Gastrocnemius medialis (tissue), 4 donors: ENCODE measurements at regions not wholly inside any gene's neighbourhood (a gene's known extent, or its start where the extent isn't known, plus 50 kb on each side); places are given as distances from the start of the nearest gene placed in this dataset.

Source experiments
- ATAC-seq, 2 donors: fragments of 150-250 bp; one replicate each; pipeline ENCODE4 v1.9.1; 2016
- DNase-seq, 2 donors: peaks; one replicate each; pipeline ENCODE4 v3.0.0-alpha.2; 2019
- H3K27ac ChIP-seq, 4 donors: fragments of 200-600 bp; sonication (generic); 1 replicate in 1 of 4; 2 replicates in 3 of 4; pipeline ENCODE4 v1.5.1; 2016 to 2018; ENCODE audit warnings: mild to moderate bottlenecking in 2 of 4, moderate library complexity in 1 of 4
- H3K27me3 ChIP-seq, 3 donors: fragments of 200-600 bp; sonication (generic) in 2 of 3; 1 replicate in 1 of 3; 2 replicates in 2 of 3; pipeline versions ENCODE4 v1.5.1 to v1.6.0; 2016 to 2019; ENCODE audit warnings: mild to moderate bottlenecking in 1 of 3, moderate library complexity in 1 of 3
- H3K36me3 ChIP-seq, 2 donors: fragments of 200-600 bp; sonication (generic) in 1 of 2; one replicate each; pipeline ENCODE4 v1.5.1; 2017 to 2018
- H3K4me1 ChIP-seq, 2 donors: fragments of 200-600 bp; sonication (generic) in 1 of 2; one replicate each; pipeline ENCODE4 v1.5.1; 2016 to 2017; ENCODE audit warnings: mild to moderate bottlenecking in 2 of 2
- H3K4me3 ChIP-seq, 4 donors: fragments of 200-600 bp; sonication (generic) in 3 of 4; 1 replicate in 1 of 4; 2 replicates in 3 of 4; pipeline ENCODE4 v1.5.1; 2016 to 2019; ENCODE audit warnings: mild to moderate bottlenecking in 2 of 4
- H3K9me3 ChIP-seq, 3 donors: fragments of 200-600 bp; sonication (generic) in 2 of 3; 1 replicate in 1 of 3; 2 replicates in 2 of 3; pipeline ENCODE4 v1.5.1; 2016 to 2019
- POLR2A ChIP-seq, 2 donors: fragments of 450-650 bp; IDR thresholded peaks; one replicate each; pipeline ENCODE4 v1.6.1; 2017; ENCODE audit warnings: antibody characterized with exemption in 2 of 2, mild to moderate bottlenecking in 2 of 2, moderate library complexity in 2 of 2
- in situ Hi-C, 4 donors: fragments of 200-750 bp; cut with MboI; loops; one replicate each; pipeline versions ENCODE4 v1.15.0 to v1.8.0; 2017; ENCODE audit warnings: low sequenced_read_pairs in 4 of 4
- intact Hi-C: fragments of 100-400 bp; cut with DNase I; formaldehyde crosslinking; loops from one replicate; pipeline ENCODE4 v1.15.1; 2023; ENCODE audit warnings: low total_unique reads
- TF ChIP-seq, protein P1 (sequence below), 5 experiments: fragments of 450-650 bp in 3 of 5; fragments of 200-600 bp in 2 of 5; sonication (generic) in 2 of 5; IDR thresholded peaks in 4 of 5; conservative IDR thresholded peaks in 1 of 5; 1 replicate in 4 of 5; 2 replicates in 1 of 5; pipeline ENCODE4 v1.5.1; 2016 to 2019; ENCODE audit warnings: antibody characterized with exemption in 5 of 5, mild to moderate bottlenecking in 3 of 5, moderate library complexity in 3 of 5

DNA sequence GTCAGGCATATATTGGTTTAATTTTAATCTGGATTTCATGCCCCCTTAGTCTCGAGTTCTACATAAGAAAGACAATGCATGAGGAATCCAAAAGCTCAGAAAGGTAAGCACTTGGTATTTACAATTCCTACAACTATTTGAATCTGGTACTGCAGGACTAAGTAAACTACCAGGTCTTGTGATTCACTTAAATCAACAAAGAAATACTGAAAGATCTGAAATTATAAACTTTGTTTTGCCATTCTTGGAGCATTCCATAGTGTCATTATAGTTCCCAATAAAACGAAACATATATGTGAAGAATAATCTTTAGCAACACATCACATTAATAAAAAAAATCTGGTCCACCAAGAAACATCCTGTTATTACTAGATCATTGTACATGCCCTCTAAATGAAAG, 482.3 kb downstream of the ANKRD50 start:
- H3K4me3 ChIP-seq, result no peak overlapping the region
- H3K4me1 ChIP-seq, result no peaks in the 10 kb centered on the region
- ATAC-seq (no peak), DNase-seq (no peak)
- H3K27ac ChIP-seq, result no peak overlapping the region
- no peaks in the 10 kb centered on the region for H3K36me3 ChIP-seq
- TF ChIP-seq, protein P1, sequence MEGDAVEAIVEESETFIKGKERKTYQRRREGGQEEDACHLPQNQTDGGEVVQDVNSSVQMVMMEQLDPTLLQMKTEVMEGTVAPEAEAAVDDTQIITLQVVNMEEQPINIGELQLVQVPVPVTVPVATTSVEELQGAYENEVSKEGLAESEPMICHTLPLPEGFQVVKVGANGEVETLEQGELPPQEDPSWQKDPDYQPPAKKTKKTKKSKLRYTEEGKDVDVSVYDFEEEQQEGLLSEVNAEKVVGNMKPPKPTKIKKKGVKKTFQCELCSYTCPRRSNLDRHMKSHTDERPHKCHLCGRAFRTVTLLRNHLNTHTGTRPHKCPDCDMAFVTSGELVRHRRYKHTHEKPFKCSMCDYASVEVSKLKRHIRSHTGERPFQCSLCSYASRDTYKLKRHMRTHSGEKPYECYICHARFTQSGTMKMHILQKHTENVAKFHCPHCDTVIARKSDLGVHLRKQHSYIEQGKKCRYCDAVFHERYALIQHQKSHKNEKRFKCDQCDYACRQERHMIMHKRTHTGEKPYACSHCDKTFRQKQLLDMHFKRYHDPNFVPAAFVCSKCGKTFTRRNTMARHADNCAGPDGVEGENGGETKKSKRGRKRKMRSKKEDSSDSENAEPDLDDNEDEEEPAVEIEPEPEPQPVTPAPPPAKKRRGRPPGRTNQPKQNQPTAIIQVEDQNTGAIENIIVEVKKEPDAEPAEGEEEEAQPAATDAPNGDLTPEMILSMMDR (IDR thresholded peaks at IDR 0.05 in 4 of 5, conservative IDR thresholded peaks at IDR 0.05 in 1 of 5), result no peak
- TF ChIP-seq POLR2A (IDR thresholded peaks at IDR 0.05), result no peak
- intact Hi-C loops (no loop called here), in situ Hi-C loops (no loop called here)
- peaks cover 0 to 3% (median 0%) of the 10 kb centered on the region in 3 donors for H3K9me3 ChIP-seq
- no peaks in the 10 kb centered on the region for H3K27me3 ChIP-seq

- TF ChIP-seq, protein P1 (IDR thresholded peaks at IDR 0.05 in 4 of 5, conservative IDR thresholded peaks at IDR 0.05 in 1 of 5), result no peak
- no peak for TF ChIP-seq POLR2A (IDR thresholded peaks at IDR 0.05)
- no peaks in the 10 kb centered on the region for H3K27me3 ChIP-seq
- no peaks in the 10 kb centered on the region for H3K9me3 ChIP-seq
- DNase-seq (no peak), ATAC-seq (no peak)
- no peaks in the 10 kb centered on the region for H3K4me1 ChIP-seq
- in situ Hi-C loops (no loop called here), intact Hi-C loops (no loop called here)
- no peak overlapping the region for H3K4me3 ChIP-seq
- H3K27ac ChIP-seq, result no peak overlapping the region
- no peaks in the 10 kb centered on the region for H3K36me3 ChIP-seq
These were observed 477.8 kb downstream of the ANKRD50 start for GRCh38 chr4:124234771-124235170.

DNA sequence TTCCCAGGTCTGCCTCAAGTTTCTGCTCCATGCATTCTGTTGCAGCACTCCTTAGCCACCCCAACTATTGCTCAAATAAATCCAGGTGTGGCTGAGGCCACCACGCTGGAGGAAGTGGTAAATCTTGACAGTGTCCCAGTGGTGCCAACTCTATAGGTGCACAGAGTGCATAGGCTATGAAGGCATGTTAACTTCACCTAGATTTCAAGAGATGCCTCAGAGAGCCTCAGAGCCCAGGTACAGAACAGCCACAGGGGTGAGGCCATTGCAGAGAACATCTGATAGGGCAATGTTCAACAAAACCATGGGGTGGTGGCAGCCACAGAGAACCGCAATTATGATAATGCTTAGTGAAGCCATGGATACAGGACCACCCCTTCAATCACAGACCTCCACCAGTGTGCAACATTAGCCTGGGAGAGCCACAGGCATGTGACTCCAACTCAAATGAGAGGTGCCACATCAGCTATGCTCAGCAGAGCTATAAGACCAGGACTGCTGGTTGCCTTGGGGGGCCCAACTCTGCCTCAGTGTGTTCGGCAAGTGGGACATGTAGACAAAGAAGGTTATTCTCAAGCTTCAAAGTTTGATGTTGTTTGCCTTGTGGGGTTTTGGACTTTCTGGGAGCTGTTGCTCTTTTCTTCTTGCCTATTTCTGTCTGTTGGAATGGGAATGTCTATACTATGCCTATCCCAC, 468.7 kb downstream of the ANKRD50 start:
- intact Hi-C loops (no loop called here), in situ Hi-C loops (no loop called here)
- no peak for TF ChIP-seq POLR2A (IDR thresholded peaks at IDR 0.05)
- TF ChIP-seq, protein P1 (IDR thresholded peaks at IDR 0.05 in 4 of 5, conservative IDR thresholded peaks at IDR 0.05 in 1 of 5), result no peak

DNA sequence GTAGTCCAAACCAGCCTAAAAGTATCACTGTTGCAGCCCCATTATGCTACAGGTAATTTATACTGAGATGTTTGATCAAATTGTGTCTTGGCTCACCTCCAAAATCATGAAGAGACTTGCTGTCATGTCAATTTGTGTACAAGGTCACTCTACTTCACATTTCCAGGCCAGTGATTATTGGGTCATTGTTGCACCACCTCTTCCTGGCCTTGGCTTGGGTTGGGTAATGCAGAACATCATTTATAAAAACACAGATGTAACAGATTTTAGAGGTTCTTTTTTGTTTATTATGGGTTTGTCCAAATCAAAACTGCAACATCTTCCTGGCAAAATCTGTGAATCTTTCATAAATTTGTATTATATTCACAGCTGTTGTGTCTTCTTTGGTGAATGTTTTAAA, 459.5 kb downstream of the ANKRD50 start:
- intact Hi-C loops (no loop called here), in situ Hi-C loops (loop anchor here in 2 of 4 donors (25.0 kb wide), 3 partner anchors 491 to 1491 kb away; partner anchors contain the start of gene SPRY1 (in 1 of the 2))
- Histone ChIP-seq H3K4me1 (no peaks in the 10 kb centered on the region), H3K36me3 (no peaks in the 10 kb centered on the region), H3K9me3 (no peaks in the 10 kb centered on the region), H3K27me3 (no peaks in the 10 kb centered on the region), H3K4me3 (no peak overlapping the region), H3K27ac (no peak overlapping the region)
- TF ChIP-seq POLR2A (IDR thresholded peaks at IDR 0.05), result no peak
- TF ChIP-seq, protein P1 (IDR thresholded peaks at IDR 0.05 in 4 of 5, conservative IDR thresholded peaks at IDR 0.05 in 1 of 5), result no peak
- ATAC-seq (no peak), DNase-seq (no peak)

More for the DNA sequence above, 468.7 kb downstream of the ANKRD50 start:
- no peaks in the 10 kb centered on the region for H3K36me3 ChIP-seq
- H3K27me3 ChIP-seq, result no peaks in the 10 kb centered on the region
- ATAC-seq, result no peak
- no peaks in the 10 kb centered on the region for H3K4me1 ChIP-seq
- H3K27ac ChIP-seq, result no peak overlapping the region
- H3K4me3 ChIP-seq, result no peak overlapping the region
- no peaks in the 10 kb centered on the region for H3K9me3 ChIP-seq
- no peak for DNase-seq
